ENCODE measurements at regions not wholly inside any gene's neighbourhood (a gene's known extent, or its start where the extent isn't known, plus 50 kb on each side); places are given as distances from the start of the nearest gene placed in this dataset.

- Histone ChIP-seq H3K14ac (replicated peaks; ENCODE audit: low read depth, low read length) (no peak overlapping the region), H4K91ac (ENCODE audit: insufficient read depth, low read depth, low read length) (no peak overlapping the region), H3K4me1 (ENCODE audit: control insufficient read depth, insufficient read depth, low read length) (no peaks in the 10 kb centered on the region), H2BK120ac (ENCODE audit: low read depth, low read length) (no peak overlapping the region), H3K9me1 (ENCODE audit: insufficient read depth, low read length) (no peaks in the 10 kb centered on the region), H2AFZ (replicated peaks; ENCODE audit: low read length, poor library complexity) (no peak overlapping the region), H4K20me1 (ENCODE audit: insufficient read depth, low read length) (no peaks in the 10 kb centered on the region), H3K56ac (ENCODE audit: extremely low read depth, insufficient read depth, low read length) (no peak overlapping the region), H3K18ac (ENCODE audit: low read depth, low read length) (no peak overlapping the region), H3K27ac (ENCODE audit: insufficient read depth, low read length) (no peak overlapping the region), H3K9ac (ENCODE audit: low read depth, low read length) (no peak overlapping the region), H3K9me3 (ENCODE audit: control insufficient read depth, insufficient read depth, low read length) (no peaks in the 10 kb centered on the region), H3K4me3 (ENCODE audit: insufficient read depth, low read depth, low read length) (no peak overlapping the region), H2BK15ac (ENCODE audit: low read depth, low read length) (no peak overlapping the region), H3K36me3 (ENCODE audit: control insufficient read depth, insufficient read depth, low read length) (no peaks in the 10 kb centered on the region), H2AK5ac (ENCODE audit: low read depth, low read length) (no peak overlapping the region), H3K23ac (ENCODE audit: low read depth, low read length) (no peak overlapping the region), H3K79me1 (ENCODE audit: low read depth in 1 of 2, low read length in 2 of 2) (no peaks in the 10 kb centered on the region), H4K5ac (ENCODE audit: low read depth, low read length) (no peak overlapping the region), H3K4me2 (ENCODE audit: low read depth, low read length) (no peak overlapping the region), H3K27me3 (ENCODE audit: control insufficient read depth, insufficient read depth, low read length) (no peaks in the 10 kb centered on the region), H2BK5ac (ENCODE audit: low read depth, low read length, poor library complexity, severe bottlenecking) (no peak overlapping the region), H3K4ac (ENCODE audit: low read depth, low read length) (no peak overlapping the region), H2AK9ac (replicated peaks; ENCODE audit: low read depth, low read length, poor library complexity) (no peak overlapping the region), H4K8ac (ENCODE audit: low read depth in 2 of 2, low read length in 2 of 2) (no peak overlapping the region), H2BK20ac (ENCODE audit: low read depth, low read length) (no peak overlapping the region)
- DNase-seq (no peak), ATAC-seq (ENCODE audit: low read depth) (no peak)
- dilution Hi-C loops (cut with HindIII; ENCODE audit: low sequenced_read_pairs, unreplicated experiment) (no loop called here), intact Hi-C loops (cut with micrococcal nuclease) (no loop called here), in situ Hi-C loops (cut with MboI; ENCODE audit: low sequenced_read_pairs) (no loop called here)
- no TSS peak for BruUV-seq (replicated peaks)
- ChIA-PET POLR2A (ENCODE audit: unreplicated experiment) (no interaction called here), CTCF (no interaction called here)
- TF ChIP-seq SMC3 (IDR thresholded peaks at IDR 0.05; ENCODE audit: low read depth, low read length) (no peak), CHD1 (IDR thresholded peaks at IDR 0.05; ENCODE audit: low read depth, low read length) (no peak), ELK1 (IDR thresholded peaks at IDR 0.05; ENCODE audit: borderline replicate concordance, low read depth, low read length) (no peak), MAFK (IDR thresholded peaks at IDR 0.05; ENCODE audit: low read depth, low read length) (no peak), RAD21 (IDR thresholded peaks at IDR 0.05; ENCODE audit: low read length) (no peak), FOS (IDR thresholded peaks at IDR 0.05; ENCODE audit: low read depth, low read length) (no peak), BHLHE40 (IDR thresholded peaks at IDR 0.05; ENCODE audit: low read depth, low read length) (no peak), CEBPB (IDR thresholded peaks at IDR 0.05; ENCODE audit: low read depth, low read length) (no peak), USF2 (IDR thresholded peaks at IDR 0.05; ENCODE audit: low read depth, low read length) (no peak), POLR2A (IDR thresholded peaks at IDR 0.05; ENCODE audit: low read depth, low read length) (no peak)
Measured at GRCh38 chr7:136293841-136294391, 316.8 kb upstream of the MTPN start.
